HL-60 (cell line): ENCODE measurements at regions not wholly inside any gene's neighbourhood (a gene's known extent, or its start where the extent isn't known, plus 50 kb on each side); places are given as distances from the start of the nearest gene placed in this dataset.

Source experiments
- TF ChIP-seq, protein P1 (sequence below): IDR thresholded peaks from 2 replicates; pipeline ENCODE4 v1.6.1; 2012; ENCODE audit warnings: low read depth; ENCODE audit not compliant: insufficient replicate concordance
- TF ChIP-seq, protein P2 (sequence below): IDR thresholded peaks from one replicate; pipeline ENCODE4 v1.5.1; 2011; ENCODE audit warnings: low read length, control low read depth, inconsistent platforms; ENCODE audit not compliant: insufficient read depth

DNA sequence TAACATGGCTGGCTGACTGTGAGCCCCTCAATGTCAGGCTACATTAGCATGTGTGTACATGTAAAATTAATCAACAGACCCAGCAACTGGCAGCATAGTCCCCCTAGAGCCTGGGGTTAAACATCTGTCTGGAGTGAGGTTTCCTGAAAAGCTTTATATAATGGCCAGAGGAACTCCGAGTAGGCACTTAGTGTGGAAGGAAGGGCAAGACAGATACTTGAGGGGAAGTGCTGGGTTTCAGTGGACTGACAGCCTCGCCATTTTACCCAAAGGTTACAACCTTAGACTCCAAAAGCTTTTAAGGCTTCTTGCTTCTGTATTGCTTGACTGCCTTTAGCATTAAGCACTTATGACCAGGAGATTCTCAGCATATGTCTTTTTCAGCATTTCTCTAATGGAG is 430.8 kb downstream of the FLRT2 start:
- TF ChIP-seq, protein P1, sequence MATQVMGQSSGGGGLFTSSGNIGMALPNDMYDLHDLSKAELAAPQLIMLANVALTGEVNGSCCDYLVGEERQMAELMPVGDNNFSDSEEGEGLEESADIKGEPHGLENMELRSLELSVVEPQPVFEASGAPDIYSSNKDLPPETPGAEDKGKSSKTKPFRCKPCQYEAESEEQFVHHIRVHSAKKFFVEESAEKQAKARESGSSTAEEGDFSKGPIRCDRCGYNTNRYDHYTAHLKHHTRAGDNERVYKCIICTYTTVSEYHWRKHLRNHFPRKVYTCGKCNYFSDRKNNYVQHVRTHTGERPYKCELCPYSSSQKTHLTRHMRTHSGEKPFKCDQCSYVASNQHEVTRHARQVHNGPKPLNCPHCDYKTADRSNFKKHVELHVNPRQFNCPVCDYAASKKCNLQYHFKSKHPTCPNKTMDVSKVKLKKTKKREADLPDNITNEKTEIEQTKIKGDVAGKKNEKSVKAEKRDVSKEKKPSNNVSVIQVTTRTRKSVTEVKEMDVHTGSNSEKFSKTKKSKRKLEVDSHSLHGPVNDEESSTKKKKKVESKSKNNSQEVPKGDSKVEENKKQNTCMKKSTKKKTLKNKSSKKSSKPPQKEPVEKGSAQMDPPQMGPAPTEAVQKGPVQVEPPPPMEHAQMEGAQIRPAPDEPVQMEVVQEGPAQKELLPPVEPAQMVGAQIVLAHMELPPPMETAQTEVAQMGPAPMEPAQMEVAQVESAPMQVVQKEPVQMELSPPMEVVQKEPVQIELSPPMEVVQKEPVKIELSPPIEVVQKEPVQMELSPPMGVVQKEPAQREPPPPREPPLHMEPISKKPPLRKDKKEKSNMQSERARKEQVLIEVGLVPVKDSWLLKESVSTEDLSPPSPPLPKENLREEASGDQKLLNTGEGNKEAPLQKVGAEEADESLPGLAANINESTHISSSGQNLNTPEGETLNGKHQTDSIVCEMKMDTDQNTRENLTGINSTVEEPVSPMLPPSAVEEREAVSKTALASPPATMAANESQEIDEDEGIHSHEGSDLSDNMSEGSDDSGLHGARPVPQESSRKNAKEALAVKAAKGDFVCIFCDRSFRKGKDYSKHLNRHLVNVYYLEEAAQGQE = no peak
- TF ChIP-seq, protein P2, sequence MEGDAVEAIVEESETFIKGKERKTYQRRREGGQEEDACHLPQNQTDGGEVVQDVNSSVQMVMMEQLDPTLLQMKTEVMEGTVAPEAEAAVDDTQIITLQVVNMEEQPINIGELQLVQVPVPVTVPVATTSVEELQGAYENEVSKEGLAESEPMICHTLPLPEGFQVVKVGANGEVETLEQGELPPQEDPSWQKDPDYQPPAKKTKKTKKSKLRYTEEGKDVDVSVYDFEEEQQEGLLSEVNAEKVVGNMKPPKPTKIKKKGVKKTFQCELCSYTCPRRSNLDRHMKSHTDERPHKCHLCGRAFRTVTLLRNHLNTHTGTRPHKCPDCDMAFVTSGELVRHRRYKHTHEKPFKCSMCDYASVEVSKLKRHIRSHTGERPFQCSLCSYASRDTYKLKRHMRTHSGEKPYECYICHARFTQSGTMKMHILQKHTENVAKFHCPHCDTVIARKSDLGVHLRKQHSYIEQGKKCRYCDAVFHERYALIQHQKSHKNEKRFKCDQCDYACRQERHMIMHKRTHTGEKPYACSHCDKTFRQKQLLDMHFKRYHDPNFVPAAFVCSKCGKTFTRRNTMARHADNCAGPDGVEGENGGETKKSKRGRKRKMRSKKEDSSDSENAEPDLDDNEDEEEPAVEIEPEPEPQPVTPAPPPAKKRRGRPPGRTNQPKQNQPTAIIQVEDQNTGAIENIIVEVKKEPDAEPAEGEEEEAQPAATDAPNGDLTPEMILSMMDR = no peak
